GM04504 (cell line): ENCODE measurements at regions not wholly inside any gene's neighbourhood (a gene's known extent, or its start where the extent isn't known, plus 50 kb on each side); places are given as distances from the start of the nearest gene placed in this dataset.
"Not testable (repeated sequence)": the region's sequence is repeated elsewhere in the genome, so short reads cannot be mapped to it uniquely, and the experiment has no call there.

Source experiments
- DNase-seq: peaks from one replicate; pipeline ENCODE4 v3.0.0-alpha.2; 2012; ENCODE audit warnings: low read depth

- not testable (repeated sequence) for DNase-seq
These were observed 717.1 kb downstream of the COL12A1 start for GRCh38 chr6:74488726-74489125.

- DNase-seq, result no peak
These were observed 723.7 kb downstream of the COL12A1 start for GRCh38 chr6:74482180-74482579.

GRCh38 chr6:74480561-74480960 is 725.3 kb downstream of the COL12A1 start:
- no peak for DNase-seq

GRCh38 chr6:74479960-74480359 is 725.9 kb downstream of the COL12A1 start:
- no peak for DNase-seq

GRCh38 chr6:74479420-74479819 is 726.4 kb downstream of the COL12A1 start:
- no peak for DNase-seq

GRCh38 chr6:74474046-74474445 is 731.8 kb downstream of the COL12A1 start:
- DNase-seq, result not testable (repeated sequence)

- not testable (repeated sequence) for DNase-seq
These were observed 737.3 kb downstream of the COL12A1 start for GRCh38 chr6:74468552-74468951.

GRCh38 chr6:74467533-74468215 is 738.2 kb downstream of the COL12A1 start:
- DNase-seq, result no peak

- DNase-seq, result no peak
These were observed 739.3 kb downstream of the COL12A1 start for GRCh38 chr6:74466572-74466971.

GRCh38 chr6:74459260-74459659 is 746.6 kb downstream of the COL12A1 start:
- no peak for DNase-seq

GRCh38 chr6:74458536-74458935 is 747.3 kb downstream of the COL12A1 start:
- DNase-seq, result no peak

- no peak for DNase-seq
These were observed 750.1 kb downstream of the COL12A1 start for GRCh38 chr6:74455786-74456185.

- DNase-seq, result no peak
These were observed 753.9 kb downstream of the COL12A1 start for GRCh38 chr6:74451953-74452352.

GRCh38 chr6:74448850-74449249 is 752.8 kb downstream of the CD109 start:
- DNase-seq, result no peak

- DNase-seq, result peak; percentile 17
These were observed 751.0 kb downstream of the CD109 start for GRCh38 chr6:74447013-74447412.

GRCh38 chr6:74439123-74439811 is 743.3 kb downstream of the CD109 start:
- no peak for DNase-seq

- not testable (repeated sequence) for DNase-seq
These were observed 742.4 kb downstream of the CD109 start for GRCh38 chr6:74438395-74438794.

- no peak for DNase-seq
These were observed 738.2 kb downstream of the CD109 start for GRCh38 chr6:74434171-74434570.

GRCh38 chr6:74431873-74432580 is 736.0 kb downstream of the CD109 start:
- no peak for DNase-seq

GRCh38 chr6:74420221-74420620 is 724.2 kb downstream of the CD109 start:
- DNase-seq, result no peak

- DNase-seq, result no peak
These were observed 719.1 kb downstream of the CD109 start for GRCh38 chr6:74415056-74415455.

GRCh38 chr6:74410630-74411029 is 714.6 kb downstream of the CD109 start:
- DNase-seq, result peak; percentile 51

GRCh38 chr6:74409447-74409846 is 713.4 kb downstream of the CD109 start:
- peak; percentile 58 for DNase-seq
